Keratinocyte (primary cell): ENCODE measurements at regions not wholly inside any gene's neighbourhood (a gene's known extent, or its start where the extent isn't known, plus 50 kb on each side); places are given as distances from the start of the nearest gene placed in this dataset.

ENCODE experiments used
- CTCF ChIP-seq, 3 experiments: IDR thresholded peaks in 1 of 3; conservative IDR thresholded peaks in 1 of 3; optimal IDR thresholded peaks in 1 of 3; 2 replicates in 2 of 3; 3 replicates in 1 of 3; pipeline versions ENCODE3 to v1.5.1; 2011; ENCODE audit warnings: low read length in 3 of 3, mild to moderate bottlenecking in 3 of 3, moderate library complexity in 2 of 3, control low read depth in 1 of 3, inconsistent platforms in 1 of 3; ENCODE audit not compliant: insufficient read depth in 2 of 3; ENCODE audit errors: extremely low read depth in 1 of 3
- EZH2 ChIP-seq: IDR thresholded peaks from one replicate; pipeline ENCODE4 v1.6.1; 2012; ENCODE audit warnings: inconsistent platforms, mild to moderate bottlenecking, low read length, moderate library complexity

GRCh38 chr14:66140213-66140918 is 345.8 kb upstream of the CCDC196 start:
- TF ChIP-seq CTCF (optimal IDR thresholded peaks at IDR 0.05 in 1 of 3, IDR thresholded peaks at IDR 0.05 in 1 of 3, conservative IDR thresholded peaks at IDR 0.05 in 1 of 3; ENCODE audit: extremely low read depth in 1 of 3, insufficient read depth in 2 of 3, low read length in 3 of 3) (no peak), EZH2 (no peak)
